Body of pancreas (tissue), 4 donors: ENCODE measurements at regions not wholly inside any gene's neighbourhood (a gene's known extent, or its start where the extent isn't known, plus 50 kb on each side); places are given as distances from the start of the nearest gene placed in this dataset.

ENCODE experiments used
- POLR2A ChIP-seq, 3 donors: fragments of 450-650 bp; IDR thresholded peaks; one replicate each; pipeline ENCODE4 v1.6.1; 2016; ENCODE audit warnings: antibody characterized with exemption in 3 of 3, mild to moderate bottlenecking in 2 of 3
- TF ChIP-seq, protein P1 (sequence below), 7 experiments: fragments of 450-650 bp in 4 of 7; fragments of 200-600 bp in 3 of 7; sonication (generic) in 3 of 7; IDR thresholded peaks; one replicate each; pipeline ENCODE4 v1.5.1; 2016 to 2019; ENCODE audit warnings: antibody characterized with exemption in 7 of 7

DNA sequence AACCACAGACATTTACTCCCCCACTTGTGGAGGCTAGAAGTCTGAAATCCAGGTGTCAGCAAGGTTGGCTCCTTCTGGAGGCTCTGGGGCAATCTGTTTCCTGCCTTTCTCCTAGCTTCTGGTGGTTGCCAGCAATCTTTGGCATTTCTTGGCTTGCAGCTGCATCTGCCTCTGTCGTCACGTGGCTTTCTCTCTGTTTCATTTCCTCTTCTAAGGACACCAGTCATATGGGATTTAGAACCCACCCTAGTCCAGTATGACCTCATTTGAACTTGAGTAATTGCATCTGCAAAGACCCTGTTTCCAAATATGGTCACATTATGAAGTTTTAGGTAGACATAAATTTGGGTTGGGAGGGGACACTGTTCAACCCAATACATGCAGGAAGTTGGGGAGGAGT, 56.2 kb upstream of the EPB41L1 start:
- TF ChIP-seq, protein P1, sequence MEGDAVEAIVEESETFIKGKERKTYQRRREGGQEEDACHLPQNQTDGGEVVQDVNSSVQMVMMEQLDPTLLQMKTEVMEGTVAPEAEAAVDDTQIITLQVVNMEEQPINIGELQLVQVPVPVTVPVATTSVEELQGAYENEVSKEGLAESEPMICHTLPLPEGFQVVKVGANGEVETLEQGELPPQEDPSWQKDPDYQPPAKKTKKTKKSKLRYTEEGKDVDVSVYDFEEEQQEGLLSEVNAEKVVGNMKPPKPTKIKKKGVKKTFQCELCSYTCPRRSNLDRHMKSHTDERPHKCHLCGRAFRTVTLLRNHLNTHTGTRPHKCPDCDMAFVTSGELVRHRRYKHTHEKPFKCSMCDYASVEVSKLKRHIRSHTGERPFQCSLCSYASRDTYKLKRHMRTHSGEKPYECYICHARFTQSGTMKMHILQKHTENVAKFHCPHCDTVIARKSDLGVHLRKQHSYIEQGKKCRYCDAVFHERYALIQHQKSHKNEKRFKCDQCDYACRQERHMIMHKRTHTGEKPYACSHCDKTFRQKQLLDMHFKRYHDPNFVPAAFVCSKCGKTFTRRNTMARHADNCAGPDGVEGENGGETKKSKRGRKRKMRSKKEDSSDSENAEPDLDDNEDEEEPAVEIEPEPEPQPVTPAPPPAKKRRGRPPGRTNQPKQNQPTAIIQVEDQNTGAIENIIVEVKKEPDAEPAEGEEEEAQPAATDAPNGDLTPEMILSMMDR (IDR thresholded peaks at IDR 0.05), result no peak
- no peak for TF ChIP-seq POLR2A (IDR thresholded peaks at IDR 0.05)
